GM12878 (cell line): ENCODE measurements at regions not wholly inside any gene's neighbourhood (a gene's known extent, or its start where the extent isn't known, plus 50 kb on each side); places are given as distances from the start of the nearest gene placed in this dataset.

Experiments
- BACH1 ChIP-seq: fragments of 450-650 bp; IDR thresholded peaks from 2 replicates; pipeline ENCODE4 v1.6.1; 2017; ENCODE audit warnings: mild to moderate bottlenecking, borderline replicate concordance
- BCL11A ChIP-seq: IDR thresholded peaks from 2 replicates; pipeline ENCODE4 v1.6.1; 2011; ENCODE audit warnings: low read depth, low read length
- MLLT1 ChIP-seq: fragments of 450-650 bp; IDR thresholded peaks from 2 replicates; pipeline ENCODE4 v1.6.1; 2016; ENCODE audit warnings: mild to moderate bottlenecking
- SPI1 ChIP-seq: IDR thresholded peaks from 2 replicates; pipeline ENCODE4 v1.6.1; 2011; ENCODE audit warnings: low read depth, mild to moderate bottlenecking, low read length, moderate library complexity, borderline replicate concordance; ENCODE audit not compliant: insufficient read depth
- ZBED1 ChIP-seq: IDR thresholded peaks from 2 replicates; pipeline ENCODE4 v1.6.1; 2016; ENCODE audit warnings: borderline replicate concordance
- TF ChIP-seq, protein P1 (sequence below): fragments of 450-650 bp; IDR thresholded peaks from 2 replicates; pipeline ENCODE4 v1.6.1; 2017; ENCODE audit warnings: mild to moderate bottlenecking
- TF ChIP-seq, protein P2 (sequence below): fragments of 450-650 bp; IDR thresholded peaks from 2 replicates; pipeline ENCODE4 v1.6.1; 2017; ENCODE audit warnings: mild to moderate bottlenecking, moderate library complexity

DNA sequence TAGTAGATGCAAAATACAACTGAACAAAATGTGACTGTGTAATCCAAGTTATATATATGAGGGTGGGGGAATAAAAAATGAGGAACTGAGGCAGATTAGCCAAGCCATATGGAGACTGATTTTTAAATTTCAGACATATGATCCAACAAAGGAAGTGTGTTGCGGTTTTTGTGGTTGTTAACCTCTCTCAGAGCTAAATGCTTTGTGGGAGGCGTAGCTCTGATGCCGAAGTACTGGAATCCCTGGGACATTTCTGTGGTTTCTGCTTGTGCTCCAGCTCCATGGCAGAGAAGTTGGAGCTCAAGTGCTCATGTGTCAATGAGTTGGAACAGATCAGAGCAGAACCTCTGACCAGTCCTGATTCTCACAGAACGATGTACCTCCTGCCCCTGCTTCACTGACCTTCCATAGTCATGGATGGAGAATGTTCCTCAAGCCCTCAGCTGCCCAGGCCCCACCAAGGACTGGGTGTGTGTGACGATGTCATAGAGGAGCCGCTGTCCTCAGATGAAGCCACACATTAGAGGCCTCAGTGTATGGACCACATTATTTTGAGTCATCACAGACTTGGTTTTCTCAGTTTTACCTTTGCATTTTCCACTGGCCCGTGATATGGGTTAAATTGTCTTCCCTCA is 107.6 kb downstream of the SOX1 start (continued):
- TF ChIP-seq, protein P1, sequence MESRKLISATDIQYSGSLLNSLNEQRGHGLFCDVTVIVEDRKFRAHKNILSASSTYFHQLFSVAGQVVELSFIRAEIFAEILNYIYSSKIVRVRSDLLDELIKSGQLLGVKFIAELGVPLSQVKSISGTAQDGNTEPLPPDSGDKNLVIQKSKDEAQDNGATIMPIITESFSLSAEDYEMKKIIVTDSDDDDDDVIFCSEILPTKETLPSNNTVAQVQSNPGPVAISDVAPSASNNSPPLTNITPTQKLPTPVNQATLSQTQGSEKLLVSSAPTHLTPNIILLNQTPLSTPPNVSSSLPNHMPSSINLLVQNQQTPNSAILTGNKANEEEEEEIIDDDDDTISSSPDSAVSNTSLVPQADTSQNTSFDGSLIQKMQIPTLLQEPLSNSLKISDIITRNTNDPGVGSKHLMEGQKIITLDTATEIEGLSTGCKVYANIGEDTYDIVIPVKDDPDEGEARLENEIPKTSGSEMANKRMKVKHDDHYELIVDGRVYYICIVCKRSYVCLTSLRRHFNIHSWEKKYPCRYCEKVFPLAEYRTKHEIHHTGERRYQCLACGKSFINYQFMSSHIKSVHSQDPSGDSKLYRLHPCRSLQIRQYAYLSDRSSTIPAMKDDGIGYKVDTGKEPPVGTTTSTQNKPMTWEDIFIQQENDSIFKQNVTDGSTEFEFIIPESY, result no peak
- TF ChIP-seq MLLT1 (no peak), BCL11A (no peak), SPI1 (no peak), BACH1 (no peak), ZBED1 (no peak)
- TF ChIP-seq, protein P2, sequence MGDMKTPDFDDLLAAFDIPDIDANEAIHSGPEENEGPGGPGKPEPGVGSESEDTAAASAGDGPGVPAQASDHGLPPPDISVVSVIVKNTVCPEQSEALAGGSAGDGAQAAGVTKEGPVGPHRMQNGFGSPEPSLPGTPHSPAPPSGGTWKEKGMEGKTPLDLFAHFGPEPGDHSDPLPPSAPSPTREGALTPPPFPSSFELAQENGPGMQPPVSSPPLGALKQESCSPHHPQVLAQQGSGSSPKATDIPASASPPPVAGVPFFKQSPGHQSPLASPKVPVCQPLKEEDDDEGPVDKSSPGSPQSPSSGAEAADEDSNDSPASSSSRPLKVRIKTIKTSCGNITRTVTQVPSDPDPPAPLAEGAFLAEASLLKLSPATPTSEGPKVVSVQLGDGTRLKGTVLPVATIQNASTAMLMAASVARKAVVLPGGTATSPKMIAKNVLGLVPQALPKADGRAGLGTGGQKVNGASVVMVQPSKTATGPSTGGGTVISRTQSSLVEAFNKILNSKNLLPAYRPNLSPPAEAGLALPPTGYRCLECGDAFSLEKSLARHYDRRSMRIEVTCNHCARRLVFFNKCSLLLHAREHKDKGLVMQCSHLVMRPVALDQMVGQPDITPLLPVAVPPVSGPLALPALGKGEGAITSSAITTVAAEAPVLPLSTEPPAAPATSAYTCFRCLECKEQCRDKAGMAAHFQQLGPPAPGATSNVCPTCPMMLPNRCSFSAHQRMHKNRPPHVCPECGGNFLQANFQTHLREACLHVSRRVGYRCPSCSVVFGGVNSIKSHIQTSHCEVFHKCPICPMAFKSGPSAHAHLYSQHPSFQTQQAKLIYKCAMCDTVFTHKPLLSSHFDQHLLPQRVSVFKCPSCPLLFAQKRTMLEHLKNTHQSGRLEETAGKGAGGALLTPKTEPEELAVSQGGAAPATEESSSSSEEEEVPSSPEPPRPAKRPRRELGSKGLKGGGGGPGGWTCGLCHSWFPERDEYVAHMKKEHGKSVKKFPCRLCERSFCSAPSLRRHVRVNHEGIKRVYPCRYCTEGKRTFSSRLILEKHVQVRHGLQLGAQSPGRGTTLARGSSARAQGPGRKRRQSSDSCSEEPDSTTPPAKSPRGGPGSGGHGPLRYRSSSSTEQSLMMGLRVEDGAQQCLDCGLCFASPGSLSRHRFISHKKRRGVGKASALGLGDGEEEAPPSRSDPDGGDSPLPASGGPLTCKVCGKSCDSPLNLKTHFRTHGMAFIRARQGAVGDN, result no peak
